ENCODE measurements at regions not wholly inside any gene's neighbourhood (a gene's known extent, or its start where the extent isn't known, plus 50 kb on each side); places are given as distances from the start of the nearest gene placed in this dataset.

- TF ChIP-seq CTCF (CRISPR knock-in tag; IDR thresholded peaks at IDR 0.05) = no peak
- TF ChIP-seq E2F1 (CRISPR knock-in tag; IDR thresholded peaks at IDR 0.05) = no peak
- TF ChIP-seq TAF1 (CRISPR knock-in tag; IDR thresholded peaks at IDR 0.05) = no peak
- TF ChIP-seq FOXA3 (CRISPR knock-in tag; IDR thresholded peaks at IDR 0.05) = no peak
- TF ChIP-seq NCOR1 (IDR thresholded peaks at IDR 0.05; ENCODE audit: borderline replicate concordance, low read length) = no peak
- TF ChIP-seq ZBTB42 (CRISPR knock-in tag; IDR thresholded peaks at IDR 0.05) = no peak
- TF ChIP-seq UBTF (CRISPR knock-in tag; IDR thresholded peaks at IDR 0.05) = no peak
- no peak for TF ChIP-seq SMARCE1 (IDR thresholded peaks at IDR 0.05; ENCODE audit: borderline replicate concordance)
- no peak for TF ChIP-seq RERE (CRISPR knock-in tag; IDR thresholded peaks at IDR 0.05; ENCODE audit: low read depth)
- no peak for TF ChIP-seq KDM5A (IDR thresholded peaks at IDR 0.05; ENCODE audit: borderline replicate concordance, low read length)
- no peak for TF ChIP-seq RXRA (CRISPR knock-in tag; IDR thresholded peaks at IDR 0.05)
- TF ChIP-seq ETV6 (CRISPR knock-in tag; conservative IDR thresholded peaks at IDR 0.05) = no peak
Observed at GRCh38 chrX:117707948-117708743, 408.5 kb downstream of the KLHL13 start.

Measured in HepG2 (cell line).